ENCODE measurements at regions not wholly inside any gene's neighbourhood (a gene's known extent, or its start where the extent isn't known, plus 50 kb on each side); places are given as distances from the start of the nearest gene placed in this dataset.

- 82% methylated on average over 7 of the region's 7 CpGs for WGBS
- Histone ChIP-seq H3K4me3 (ENCODE audit: low read depth in 1 of 3, low read length in 3 of 3) (no peak overlapping the region), H3K36me3 (ENCODE audit: control insufficient read depth in 4 of 4, insufficient read depth in 3 of 4, low read depth in 1 of 4, low read length in 3 of 4) (no peaks in the 10 kb centered on the region), H3K27ac (ENCODE audit: low read depth in 1 of 2, low read length in 2 of 2) (no peak overlapping the region), H3K9ac (ENCODE audit: low read depth in 1 of 2, low read length in 2 of 2) (no peak overlapping the region), H3K9me3 (ENCODE audit: control insufficient read depth in 4 of 4, low read length in 3 of 4) (peaks cover 0 to 2% (median 0%) of the 10 kb centered on the region in 4 donors), H3K27me3 (ENCODE audit: control insufficient read depth in 4 of 4, insufficient read depth in 4 of 4, low read length in 3 of 4) (no peaks in the 10 kb centered on the region), H3K4me1 (ENCODE audit: control insufficient read depth in 4 of 4, insufficient read depth in 4 of 4, low read length in 3 of 4) (no peaks in the 10 kb centered on the region)
- DNase-seq (ENCODE audit: low spot score): no peak
- TF ChIP-seq ZBTB33 (IDR thresholded peaks at IDR 0.05) (no peak), YY1 (IDR thresholded peaks at IDR 0.05) (no peak)
Observed at GRCh38 chr4:10810411-10810810, 125.8 kb upstream of the CLNK start.

GRCh38 chr4:10809905-10810304, 125.3 kb upstream of the CLNK start:
- Histone ChIP-seq H3K9ac (ENCODE audit: low read depth in 1 of 2, low read length in 2 of 2) (no peak overlapping the region), H3K4me1 (ENCODE audit: control insufficient read depth in 4 of 4, insufficient read depth in 4 of 4, low read length in 3 of 4) (no peaks in the 10 kb centered on the region), H3K36me3 (ENCODE audit: control insufficient read depth in 4 of 4, insufficient read depth in 3 of 4, low read depth in 1 of 4, low read length in 3 of 4) (no peaks in the 10 kb centered on the region), H3K4me3 (ENCODE audit: low read depth in 1 of 3, low read length in 3 of 3) (no peak overlapping the region), H3K27me3 (ENCODE audit: control insufficient read depth in 4 of 4, insufficient read depth in 4 of 4, low read length in 3 of 4) (no peaks in the 10 kb centered on the region), H3K9me3 (ENCODE audit: control insufficient read depth in 4 of 4, low read length in 3 of 4) (peaks cover 0 to 2% (median 0%) of the 10 kb centered on the region in 4 donors), H3K27ac (ENCODE audit: low read depth in 1 of 2, low read length in 2 of 2) (no peak overlapping the region)
- 71% methylated on average over 3 of the region's 3 CpGs for WGBS
- no peak for DNase-seq (ENCODE audit: low spot score)
- no peak for TF ChIP-seq HNF4G (IDR thresholded peaks at IDR 0.05)
- TF ChIP-seq EGR1 (IDR thresholded peaks at IDR 0.05; ENCODE audit: low read depth in 2 of 2): no peak
- TF ChIP-seq REST (IDR thresholded peaks at IDR 0.05): no peak
- TF ChIP-seq SP1 (IDR thresholded peaks at IDR 0.05): no peak
- no peak for TF ChIP-seq ZBTB33 (IDR thresholded peaks at IDR 0.05)
- TF ChIP-seq RXRA (IDR thresholded peaks at IDR 0.05): no peak
- TF ChIP-seq HNF4A (conservative IDR thresholded peaks at IDR 0.05): no peak
- TF ChIP-seq MAX (IDR thresholded peaks at IDR 0.05): no peak
- no peak for TF ChIP-seq TAF1 (conservative IDR thresholded peaks at IDR 0.05)
- TF ChIP-seq CTCF (IDR thresholded peaks at IDR 0.05; ENCODE audit: low read depth, low read length, missing input control): no peak
- no peak for TF ChIP-seq ATF3 (IDR thresholded peaks at IDR 0.05)
- no peak for TF ChIP-seq NR2F2 (IDR thresholded peaks at IDR 0.05)
- no peak for TF ChIP-seq FOXA2 (IDR thresholded peaks at IDR 0.05)
- TF ChIP-seq JUND (IDR thresholded peaks at IDR 0.05): no peak
- no peak for TF ChIP-seq RAD21 (IDR thresholded peaks at IDR 0.05)
- no peak for TF ChIP-seq FOXA1 (IDR thresholded peaks at IDR 0.05)
- TF ChIP-seq GABPA (IDR thresholded peaks at IDR 0.05 in 1 of 2, conservative IDR thresholded peaks at IDR 0.05 in 1 of 2): no peak
- no peak for TF ChIP-seq YY1 (IDR thresholded peaks at IDR 0.05)

Data from liver (tissue), 8 donors.